Testis (tissue), 2 donors: ENCODE measurements at regions not wholly inside any gene's neighbourhood (a gene's known extent, or its start where the extent isn't known, plus 50 kb on each side); places are given as distances from the start of the nearest gene placed in this dataset.

Experiments
- CTCF ChIP-seq, 3 experiments: fragments of 450-650 bp in 2 of 3; fragments of 200-600 bp in 1 of 3; sonication (generic) in 1 of 3; IDR thresholded peaks; one replicate each; pipeline ENCODE4 v1.5.1; 2016 to 2019; ENCODE audit warnings: antibody characterized with exemption in 3 of 3, mild to moderate bottlenecking in 2 of 3, moderate library complexity in 1 of 3
- POLR2A ChIP-seq: fragments of 450-650 bp; IDR thresholded peaks from one replicate; pipeline ENCODE4 v1.6.1; 2017; ENCODE audit warnings: antibody characterized with exemption, mild to moderate bottlenecking, moderate library complexity

GRCh38 chr19:27890696-27891095 lies 1322.3 kb downstream of the UQCRFS1 start:
- TF ChIP-seq CTCF (IDR thresholded peaks at IDR 0.05) (no peak), POLR2A (no peak)
